ENCODE measurements at regions not wholly inside any gene's neighbourhood (a gene's known extent, or its start where the extent isn't known, plus 50 kb on each side); places are given as distances from the start of the nearest gene placed in this dataset.
"Not testable (repeated sequence)": the region's sequence is repeated elsewhere in the genome, so short reads cannot be mapped to it uniquely, and the experiment has no call there.

DNA sequence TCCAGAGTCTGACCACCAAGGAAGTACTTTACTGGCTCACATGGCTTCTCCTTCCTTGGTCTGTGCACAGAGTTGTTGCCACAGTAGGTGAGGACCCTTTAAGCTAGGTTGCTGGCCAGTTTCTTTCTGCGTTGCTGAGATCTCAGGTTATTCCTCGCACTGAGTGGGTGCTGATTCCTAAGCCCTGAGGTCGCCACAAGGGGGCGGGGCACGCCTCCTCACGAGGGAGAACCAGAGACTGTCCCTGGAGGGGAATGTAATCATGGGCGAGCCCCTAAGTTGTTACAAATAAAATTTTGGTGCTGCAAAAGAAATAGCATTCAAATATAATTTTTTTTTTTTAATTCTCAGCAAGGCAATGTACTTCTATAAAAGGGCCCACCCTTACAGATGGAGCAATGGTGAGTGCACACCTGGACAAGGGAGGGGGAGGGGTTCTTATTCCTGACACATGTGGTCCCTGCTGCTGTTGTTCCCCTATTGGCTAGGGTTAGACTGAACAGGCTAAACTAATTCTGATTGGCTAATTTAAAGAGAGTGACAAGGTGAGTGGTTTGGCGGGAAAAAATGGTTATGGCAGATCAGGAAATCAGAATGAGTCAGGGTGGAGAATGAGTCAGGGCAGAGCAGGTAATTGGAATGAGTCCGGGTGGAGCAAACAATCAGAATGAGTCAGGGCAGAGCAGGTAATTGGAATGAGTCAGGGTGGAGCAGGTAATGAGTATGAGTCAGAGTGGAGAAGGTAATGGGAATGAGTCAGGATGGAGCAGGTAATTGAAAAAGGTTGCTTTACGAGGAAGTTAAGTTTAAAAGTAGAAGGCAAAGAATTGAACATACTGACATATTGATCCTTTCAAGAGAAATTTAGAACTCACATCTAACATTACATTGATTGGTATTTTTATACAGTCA lies 107.5 kb downstream of the VSIG4 start:
- Histone ChIP-seq H3K9me3 (peaks cover 0 to 6% of the 10 kb centered on the region in 2 donors), H3K4me1 (no peaks in the 10 kb centered on the region), H3K4me3 (no peak overlapping the region), H3K27ac (no peak overlapping the region), H3K27me3 (no peaks in the 10 kb centered on the region), H3K36me3 (no peaks in the 10 kb centered on the region)
- DNase-seq (ENCODE audit: low spot score), result no peak
- TF ChIP-seq, protein P1, sequence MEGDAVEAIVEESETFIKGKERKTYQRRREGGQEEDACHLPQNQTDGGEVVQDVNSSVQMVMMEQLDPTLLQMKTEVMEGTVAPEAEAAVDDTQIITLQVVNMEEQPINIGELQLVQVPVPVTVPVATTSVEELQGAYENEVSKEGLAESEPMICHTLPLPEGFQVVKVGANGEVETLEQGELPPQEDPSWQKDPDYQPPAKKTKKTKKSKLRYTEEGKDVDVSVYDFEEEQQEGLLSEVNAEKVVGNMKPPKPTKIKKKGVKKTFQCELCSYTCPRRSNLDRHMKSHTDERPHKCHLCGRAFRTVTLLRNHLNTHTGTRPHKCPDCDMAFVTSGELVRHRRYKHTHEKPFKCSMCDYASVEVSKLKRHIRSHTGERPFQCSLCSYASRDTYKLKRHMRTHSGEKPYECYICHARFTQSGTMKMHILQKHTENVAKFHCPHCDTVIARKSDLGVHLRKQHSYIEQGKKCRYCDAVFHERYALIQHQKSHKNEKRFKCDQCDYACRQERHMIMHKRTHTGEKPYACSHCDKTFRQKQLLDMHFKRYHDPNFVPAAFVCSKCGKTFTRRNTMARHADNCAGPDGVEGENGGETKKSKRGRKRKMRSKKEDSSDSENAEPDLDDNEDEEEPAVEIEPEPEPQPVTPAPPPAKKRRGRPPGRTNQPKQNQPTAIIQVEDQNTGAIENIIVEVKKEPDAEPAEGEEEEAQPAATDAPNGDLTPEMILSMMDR (IDR thresholded peaks at IDR 0.05), result no peak

DNA sequence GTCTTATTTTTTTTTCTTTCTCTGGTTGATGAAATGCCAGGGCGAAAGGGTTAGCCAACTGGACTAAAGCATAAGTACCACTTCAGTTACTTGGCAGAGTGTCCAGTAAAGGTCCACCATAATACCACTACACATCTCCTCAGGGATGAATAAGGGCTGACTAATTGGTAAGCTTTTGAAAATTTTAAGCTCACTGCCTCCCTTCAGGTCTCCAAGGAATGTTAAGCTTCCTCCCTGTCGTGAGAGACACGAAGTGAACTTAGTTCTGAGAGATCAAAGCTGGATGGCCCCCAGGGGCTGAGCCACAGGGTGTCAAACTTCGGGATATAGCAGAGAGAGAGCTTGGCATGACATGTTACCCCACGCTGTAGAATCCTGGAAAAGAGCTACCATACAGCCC lies 111.4 kb downstream of the VSIG4 start:
- H3K9me3 ChIP-seq, result peaks cover 0 to 6% of the 10 kb centered on the region in 2 donors
- no peaks in the 10 kb centered on the region for H3K36me3 ChIP-seq
- H3K27me3 ChIP-seq, result no peaks in the 10 kb centered on the region
- no peak for DNase-seq (ENCODE audit: low spot score)
- H3K4me3 ChIP-seq, result no peak overlapping the region
- no peak overlapping the region for H3K27ac ChIP-seq
- no peaks in the 10 kb centered on the region for H3K4me1 ChIP-seq
- TF ChIP-seq, protein P1 (IDR thresholded peaks at IDR 0.05), result no peak

DNA sequence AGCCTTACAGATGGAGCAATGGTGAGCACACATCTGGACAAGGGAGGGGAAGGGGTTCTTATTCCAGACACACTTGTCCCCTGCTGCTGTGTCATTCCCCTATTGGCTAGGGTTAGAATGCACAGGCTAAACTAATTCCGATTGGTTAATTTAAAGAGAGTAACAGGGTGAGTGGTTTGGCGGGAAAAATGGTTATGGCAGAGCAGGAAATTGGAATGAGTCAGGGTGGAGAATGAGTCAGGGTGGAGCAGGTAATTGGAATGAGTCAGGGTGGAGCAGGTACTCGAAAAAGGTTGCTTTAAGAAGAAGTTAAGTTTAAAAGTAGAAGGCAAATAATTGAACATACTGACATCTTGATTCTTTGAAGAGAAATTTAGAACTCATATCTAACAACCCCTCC lies 112.5 kb downstream of the VSIG4 start:
- H3K27ac ChIP-seq; H3K27me3 ChIP-seq; H3K9me3 ChIP-seq; H3K4me1 ChIP-seq; H3K4me3 ChIP-seq; DNase-seq (ENCODE audit: low spot score); H3K36me3 ChIP-seq: not testable (repeated sequence)

DNA sequence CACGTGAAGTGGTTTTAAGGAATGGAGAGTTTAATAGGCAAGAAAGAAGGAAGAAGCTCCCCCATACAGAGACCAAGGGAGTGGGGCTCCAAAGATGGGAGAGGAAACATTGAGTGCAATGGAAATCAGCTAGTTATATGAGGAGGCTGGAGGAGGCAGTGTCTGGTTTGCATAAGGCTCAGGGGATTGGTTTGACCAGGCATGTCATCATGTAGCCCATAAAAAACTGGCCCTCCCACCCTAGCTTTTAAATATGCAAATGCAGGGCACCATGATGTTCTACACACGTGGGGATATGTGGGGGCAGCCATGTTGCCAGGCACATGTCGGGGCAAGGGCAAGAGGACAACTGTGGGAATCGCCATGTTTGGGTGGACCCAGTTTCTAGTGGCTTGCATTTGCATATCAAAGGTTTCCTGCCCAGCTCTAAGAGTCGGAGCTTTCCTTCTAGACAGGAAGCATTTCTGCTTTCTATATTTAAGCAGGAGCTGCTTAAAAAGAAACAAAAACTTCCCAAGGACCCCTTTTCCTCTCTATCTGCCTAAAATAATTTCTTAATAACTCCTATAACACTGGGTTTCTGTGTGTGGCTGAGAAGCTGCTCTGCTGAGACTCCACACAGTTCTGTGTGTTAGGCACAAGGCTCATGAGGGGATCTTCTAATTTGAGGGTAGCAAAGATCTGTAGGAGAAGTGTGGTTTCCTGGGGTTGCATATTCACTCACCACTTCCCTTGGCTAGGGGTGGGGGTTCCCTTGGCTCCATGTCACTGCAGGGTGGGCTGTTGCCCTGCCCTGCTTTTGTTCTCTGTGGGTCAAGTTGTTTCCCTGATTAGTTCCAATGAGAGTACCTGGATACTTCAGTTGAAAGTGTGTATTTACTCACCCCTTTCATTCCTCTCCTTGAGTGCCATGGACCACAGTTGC lies 113.5 kb downstream of the VSIG4 start:
- Histone ChIP-seq H3K4me3 (no peak overlapping the region), H3K27ac (no peak overlapping the region)
- DNase-seq (ENCODE audit: low spot score), result no peak

DNA sequence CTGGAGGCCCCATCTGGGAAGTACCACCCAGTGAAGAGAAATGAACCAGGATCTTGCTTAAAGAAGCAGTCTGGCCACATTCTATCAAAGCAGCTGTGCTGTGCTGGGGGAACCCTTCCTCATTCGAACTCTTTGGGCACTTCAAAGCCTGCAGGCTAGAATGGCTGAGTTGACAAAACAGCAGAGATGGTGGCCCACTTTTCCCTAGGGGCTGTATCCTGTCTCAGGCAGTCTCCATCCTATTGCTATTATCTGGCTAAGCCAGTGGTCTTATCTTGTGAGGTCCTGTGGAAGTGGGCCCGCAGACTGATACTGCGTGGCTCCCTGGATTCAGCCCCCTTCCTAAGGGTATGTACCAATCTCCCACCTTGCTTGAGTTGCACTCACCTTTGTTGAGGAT lies 114.3 kb downstream of the VSIG4 start:
- Histone ChIP-seq H3K27me3 (no peaks in the 10 kb centered on the region), H3K36me3 (no peaks in the 10 kb centered on the region)

More for the DNA sequence above, 113.5 kb downstream of the VSIG4 start:
- Histone ChIP-seq H3K36me3 (no peaks in the 10 kb centered on the region), H3K9me3 (no peaks in the 10 kb centered on the region), H3K27me3 (no peaks in the 10 kb centered on the region), H3K4me1 (no peaks in the 10 kb centered on the region)
- TF ChIP-seq, protein P1 (IDR thresholded peaks at IDR 0.05), result no peak

More for the DNA sequence above, 114.3 kb downstream of the VSIG4 start:
- no peaks in the 10 kb centered on the region for H3K4me1 ChIP-seq
- TF ChIP-seq, protein P1 (IDR thresholded peaks at IDR 0.05), result no peak
- no peaks in the 10 kb centered on the region for H3K9me3 ChIP-seq
- no peak for DNase-seq (ENCODE audit: low spot score)
- no peak overlapping the region for H3K27ac ChIP-seq
- H3K4me3 ChIP-seq, result no peak overlapping the region
